ENCODE measurements at regions not wholly inside any gene's neighbourhood (a gene's known extent, or its start where the extent isn't known, plus 50 kb on each side); places are given as distances from the start of the nearest gene placed in this dataset.

DNA sequence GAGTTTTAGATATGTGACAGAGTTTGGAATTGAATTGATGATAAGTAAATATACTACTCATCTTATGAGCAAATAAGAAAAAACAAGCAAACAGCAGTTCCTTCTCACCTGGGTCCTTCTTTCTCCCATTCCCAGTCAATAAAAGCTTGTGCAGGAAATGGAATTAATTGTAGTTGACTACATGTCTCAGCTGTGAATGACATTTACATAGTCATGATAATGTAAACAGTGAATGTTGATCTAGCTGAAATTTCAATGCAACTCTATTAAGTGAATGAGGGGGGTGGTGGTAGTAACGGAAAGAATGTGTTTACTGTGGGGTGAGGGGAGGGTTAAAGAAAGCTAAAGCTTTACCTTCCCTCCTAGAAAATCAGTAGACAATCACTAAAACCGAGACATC is 76.2 kb downstream of the NFKBIZ start:
- H2AFZ ChIP-seq (ENCODE audit: low read depth, low read length) = no peak overlapping the region
- H3K79me2 ChIP-seq (ENCODE audit: insufficient read depth, low read length) = no peaks in the 10 kb centered on the region
- ATAC-seq (ENCODE audit: insufficient read depth, low read depth) (no peak), DNase-seq (no peak)
- no peak overlapping the region for H3K4me3 ChIP-seq (ENCODE audit: low read depth in 1 of 2, low read length in 2 of 2)
- H3K4me1 ChIP-seq (ENCODE audit: insufficient read depth, low read length) = no peaks in the 10 kb centered on the region
- H3K4me2 ChIP-seq (ENCODE audit: insufficient read depth, low read length) = no peak overlapping the region
- TF ChIP-seq, protein P1, sequence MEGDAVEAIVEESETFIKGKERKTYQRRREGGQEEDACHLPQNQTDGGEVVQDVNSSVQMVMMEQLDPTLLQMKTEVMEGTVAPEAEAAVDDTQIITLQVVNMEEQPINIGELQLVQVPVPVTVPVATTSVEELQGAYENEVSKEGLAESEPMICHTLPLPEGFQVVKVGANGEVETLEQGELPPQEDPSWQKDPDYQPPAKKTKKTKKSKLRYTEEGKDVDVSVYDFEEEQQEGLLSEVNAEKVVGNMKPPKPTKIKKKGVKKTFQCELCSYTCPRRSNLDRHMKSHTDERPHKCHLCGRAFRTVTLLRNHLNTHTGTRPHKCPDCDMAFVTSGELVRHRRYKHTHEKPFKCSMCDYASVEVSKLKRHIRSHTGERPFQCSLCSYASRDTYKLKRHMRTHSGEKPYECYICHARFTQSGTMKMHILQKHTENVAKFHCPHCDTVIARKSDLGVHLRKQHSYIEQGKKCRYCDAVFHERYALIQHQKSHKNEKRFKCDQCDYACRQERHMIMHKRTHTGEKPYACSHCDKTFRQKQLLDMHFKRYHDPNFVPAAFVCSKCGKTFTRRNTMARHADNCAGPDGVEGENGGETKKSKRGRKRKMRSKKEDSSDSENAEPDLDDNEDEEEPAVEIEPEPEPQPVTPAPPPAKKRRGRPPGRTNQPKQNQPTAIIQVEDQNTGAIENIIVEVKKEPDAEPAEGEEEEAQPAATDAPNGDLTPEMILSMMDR (IDR thresholded peaks at IDR 0.05; ENCODE audit: borderline replicate concordance, extremely low read depth, low read length, poor library complexity, severe bottlenecking) = no peak
- TF ChIP-seq EZH2 (IDR thresholded peaks at IDR 0.05; ENCODE audit: borderline replicate concordance, low read depth, low read length, severe bottlenecking) = no peak
- no peak overlapping the region for H3K27ac ChIP-seq (ENCODE audit: low read length)
- H3K9me3 ChIP-seq (ENCODE audit: insufficient read depth, low read length, severe bottlenecking) = no peaks in the 10 kb centered on the region
- H3K9ac ChIP-seq (ENCODE audit: low read depth, low read length) = no peak overlapping the region
- no peaks in the 10 kb centered on the region for H3K36me3 ChIP-seq (ENCODE audit: insufficient read depth, low read length)
- no peaks in the 10 kb centered on the region for H3K27me3 ChIP-seq (ENCODE audit: insufficient read depth, low read length, poor library complexity)
- H4K20me1 ChIP-seq (ENCODE audit: insufficient read depth, low read length) = no peaks in the 10 kb centered on the region

DNA sequence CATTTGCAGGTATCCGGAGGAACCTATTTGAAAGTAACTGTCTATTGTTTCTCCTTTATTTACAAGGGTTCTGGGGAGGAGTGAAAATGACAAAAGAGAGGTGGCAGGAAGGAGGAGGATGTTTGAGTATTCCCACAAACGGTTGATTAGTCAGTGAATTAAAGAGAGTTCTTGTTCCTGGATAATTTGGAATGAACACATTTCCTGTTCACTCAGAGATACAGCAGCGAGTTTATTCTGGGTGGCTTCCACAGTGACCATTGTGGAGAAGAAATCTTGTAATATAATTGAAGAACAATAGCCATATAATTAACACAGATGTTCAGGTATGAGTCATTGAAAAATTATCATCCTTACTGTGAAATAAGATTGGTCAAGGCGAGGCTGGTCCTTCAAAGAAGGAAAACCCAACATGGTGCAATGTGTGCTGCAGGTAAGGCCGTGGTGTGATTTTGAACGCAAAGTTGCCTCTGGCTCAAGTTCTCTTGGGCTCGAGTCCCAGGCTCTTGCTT is 77.3 kb downstream of the NFKBIZ start:
- no peak overlapping the region for H3K4me3 ChIP-seq (ENCODE audit: low read depth in 1 of 2, low read length in 2 of 2)
- ATAC-seq (ENCODE audit: insufficient read depth, low read depth) = no peak
- H3K4me1 ChIP-seq (ENCODE audit: insufficient read depth, low read length) = no peaks in the 10 kb centered on the region
- no peak overlapping the region for H3K4me2 ChIP-seq (ENCODE audit: insufficient read depth, low read length)
- DNase-seq = no peak
- H3K36me3 ChIP-seq (ENCODE audit: insufficient read depth, low read length) = no peaks in the 10 kb centered on the region
- no peaks in the 10 kb centered on the region for H3K79me2 ChIP-seq (ENCODE audit: insufficient read depth, low read length)
- no peaks in the 10 kb centered on the region for H3K9me3 ChIP-seq (ENCODE audit: insufficient read depth, low read length, severe bottlenecking)
- no peak overlapping the region for H3K27ac ChIP-seq (ENCODE audit: low read length)
- TF ChIP-seq EZH2 (IDR thresholded peaks at IDR 0.05; ENCODE audit: borderline replicate concordance, low read depth, low read length, severe bottlenecking) = no peak
- TF ChIP-seq, protein P1 (IDR thresholded peaks at IDR 0.05; ENCODE audit: borderline replicate concordance, extremely low read depth, low read length, poor library complexity, severe bottlenecking) = no peak
- no peak overlapping the region for H2AFZ ChIP-seq (ENCODE audit: low read depth, low read length)
- H3K9ac ChIP-seq (ENCODE audit: low read depth, low read length) = no peak overlapping the region
- H3K27me3 ChIP-seq (ENCODE audit: insufficient read depth, low read length, poor library complexity) = no peaks in the 10 kb centered on the region
- H4K20me1 ChIP-seq (ENCODE audit: insufficient read depth, low read length) = no peaks in the 10 kb centered on the region

- TF ChIP-seq EZH2 (IDR thresholded peaks at IDR 0.05; ENCODE audit: borderline replicate concordance, low read depth, low read length, severe bottlenecking) = no peak
- TF ChIP-seq, protein P1 (IDR thresholded peaks at IDR 0.05; ENCODE audit: borderline replicate concordance, extremely low read depth, low read length, poor library complexity, severe bottlenecking) = no peak
- Histone ChIP-seq H3K4me1 (ENCODE audit: insufficient read depth, low read length) (no peaks in the 10 kb centered on the region), H3K4me2 (ENCODE audit: insufficient read depth, low read length) (no peak overlapping the region)
Observed at GRCh38 chr3:101928890-101929289, 79.6 kb downstream of the NFKBIZ start.

GRCh38 chr3:101931081-101931480 is 81.8 kb downstream of the NFKBIZ start:
- DNase-seq (no peak), ATAC-seq (ENCODE audit: insufficient read depth, low read depth) (no peak)
- H3K27ac ChIP-seq (ENCODE audit: low read length) = no peak overlapping the region
- H3K27me3 ChIP-seq (ENCODE audit: insufficient read depth, low read length, poor library complexity) = no peaks in the 10 kb centered on the region
- H4K20me1 ChIP-seq (ENCODE audit: insufficient read depth, low read length) = no peaks in the 10 kb centered on the region
- no peak overlapping the region for H3K9ac ChIP-seq (ENCODE audit: low read depth, low read length)
- TF ChIP-seq, protein P1 (IDR thresholded peaks at IDR 0.05; ENCODE audit: borderline replicate concordance, extremely low read depth, low read length, poor library complexity, severe bottlenecking) = no peak
- TF ChIP-seq EZH2 (IDR thresholded peaks at IDR 0.05; ENCODE audit: borderline replicate concordance, low read depth, low read length, severe bottlenecking) = no peak
- H3K4me3 ChIP-seq (ENCODE audit: low read depth in 1 of 2, low read length in 2 of 2) = no peak overlapping the region
- H3K4me2 ChIP-seq (ENCODE audit: insufficient read depth, low read length) = no peak overlapping the region
- no peaks in the 10 kb centered on the region for H3K79me2 ChIP-seq (ENCODE audit: insufficient read depth, low read length)
- no peaks in the 10 kb centered on the region for H3K9me3 ChIP-seq (ENCODE audit: insufficient read depth, low read length, severe bottlenecking)
- no peaks in the 10 kb centered on the region for H3K36me3 ChIP-seq (ENCODE audit: insufficient read depth, low read length)
- H2AFZ ChIP-seq (ENCODE audit: low read depth, low read length) = no peak overlapping the region
- H3K4me1 ChIP-seq (ENCODE audit: insufficient read depth, low read length) = no peaks in the 10 kb centered on the region

More at GRCh38 chr3:101928890-101929289, 79.6 kb downstream of the NFKBIZ start:
- no peak overlapping the region for H3K9ac ChIP-seq (ENCODE audit: low read depth, low read length)
- ATAC-seq (ENCODE audit: insufficient read depth, low read depth) (no peak), DNase-seq (no peak)
- H3K4me3 ChIP-seq (ENCODE audit: low read depth in 1 of 2, low read length in 2 of 2) = no peak overlapping the region
- no peaks in the 10 kb centered on the region for H3K79me2 ChIP-seq (ENCODE audit: insufficient read depth, low read length)
- H3K27ac ChIP-seq (ENCODE audit: low read length) = no peak overlapping the region
- H3K27me3 ChIP-seq (ENCODE audit: insufficient read depth, low read length, poor library complexity) = no peaks in the 10 kb centered on the region
- H3K9me3 ChIP-seq (ENCODE audit: insufficient read depth, low read length, severe bottlenecking) = no peaks in the 10 kb centered on the region
- no peaks in the 10 kb centered on the region for H3K36me3 ChIP-seq (ENCODE audit: insufficient read depth, low read length)
- H4K20me1 ChIP-seq (ENCODE audit: insufficient read depth, low read length) = no peaks in the 10 kb centered on the region
- no peak overlapping the region for H2AFZ ChIP-seq (ENCODE audit: low read depth, low read length)

Measured in DND-41 (cell line).